Fibroblast of peridontal ligament (primary cell): ENCODE measurements at regions not wholly inside any gene's neighbourhood (a gene's known extent, or its start where the extent isn't known, plus 50 kb on each side); places are given as distances from the start of the nearest gene placed in this dataset.

ENCODE experiments used
- DNase-seq: peaks from one replicate; pipeline ENCODE4 v3.0.0-alpha.2; 2010; ENCODE audit errors: extremely low read depth

DNA sequence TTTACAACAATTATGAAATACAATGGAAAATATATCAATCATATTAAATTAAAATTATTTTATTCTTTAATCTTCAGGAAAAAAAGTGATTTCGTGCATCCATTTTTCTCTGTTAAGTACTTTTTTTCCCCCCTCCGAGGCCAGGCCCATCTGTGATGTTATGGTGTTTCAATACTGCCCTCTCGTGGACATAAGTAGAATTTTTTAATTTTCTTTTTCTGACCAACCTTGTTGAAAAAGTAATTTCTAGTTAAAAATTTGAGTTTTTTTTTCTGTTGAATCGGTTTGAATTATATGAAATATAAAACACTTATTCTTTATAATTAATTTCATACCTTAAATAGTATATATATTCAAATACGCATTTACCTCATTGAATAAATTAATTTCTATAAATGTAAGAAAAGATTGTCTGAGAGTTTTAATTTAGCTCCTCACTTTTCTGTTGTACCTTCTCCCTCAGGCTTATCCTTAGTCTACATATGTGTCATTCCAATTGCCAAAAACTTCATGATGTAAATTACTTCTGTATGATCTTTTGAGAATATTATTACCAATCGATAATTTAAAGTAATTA, 175.8 kb upstream of the TECRL start:
- DNase-seq, result peak; percentile 3

GRCh38 chr4:64584125-64584524, 174.9 kb upstream of the TECRL start:
- no peak for DNase-seq

DNA sequence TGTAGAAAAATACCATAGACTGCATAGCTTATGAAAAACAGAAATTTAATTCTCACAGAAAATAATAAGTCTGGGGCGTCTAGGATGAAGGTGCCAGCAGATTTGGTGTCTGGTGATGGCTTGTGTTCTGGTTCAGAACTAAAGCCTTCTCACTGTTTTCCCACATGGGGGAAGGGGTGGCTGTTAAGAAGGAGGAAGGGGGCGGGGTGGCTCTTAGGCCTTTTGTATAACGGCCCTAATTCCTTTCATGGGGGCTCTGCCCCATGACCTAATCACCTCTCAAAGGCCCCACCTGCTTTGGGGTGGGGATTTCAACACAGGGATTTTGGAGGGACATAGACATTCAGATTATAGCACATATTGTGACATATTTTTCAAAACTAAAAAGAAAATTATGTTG, 173.2 kb upstream of the TECRL start:
- DNase-seq, result no peak

DNA sequence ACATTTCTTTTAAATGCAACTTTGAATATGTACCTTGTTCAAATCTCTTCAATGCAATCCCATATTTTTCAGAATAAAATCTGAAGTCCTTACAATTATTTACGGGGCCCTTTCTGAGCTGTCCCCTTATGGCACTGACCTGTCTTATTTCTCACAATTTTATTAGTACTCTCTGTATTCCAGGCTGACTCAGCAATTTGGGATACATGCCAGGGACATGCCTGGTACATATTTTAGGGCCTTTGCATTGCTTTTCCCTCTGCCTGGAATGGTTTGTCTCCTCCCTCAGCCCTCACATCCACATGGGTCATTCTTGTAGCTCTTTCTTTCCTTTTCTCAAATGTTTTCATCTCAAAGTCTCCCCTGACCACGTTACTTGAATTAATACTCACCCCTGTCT, 172.2 kb upstream of the TECRL start:
- no peak for DNase-seq

GRCh38 chr4:64564126-64564525, 154.9 kb upstream of the TECRL start:
- no peak for DNase-seq

DNA sequence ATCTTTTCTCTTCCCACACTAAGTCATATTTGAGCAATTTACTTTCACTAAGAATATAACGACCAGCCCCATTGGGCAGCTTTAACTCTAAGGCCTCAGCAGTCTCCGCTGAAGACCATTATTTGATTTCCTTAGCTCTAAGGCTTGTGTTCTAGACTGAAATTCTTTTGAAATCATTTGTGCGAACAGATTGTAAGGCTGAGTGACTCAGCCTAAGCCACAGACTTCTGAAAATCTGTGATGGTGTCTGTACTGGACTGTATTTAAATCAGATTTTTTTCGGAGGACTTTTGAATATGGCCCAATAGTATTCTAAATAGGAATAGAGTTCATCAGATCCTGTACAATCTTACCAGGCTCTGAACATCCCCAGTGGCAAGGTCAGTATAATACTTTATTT, 150.3 kb upstream of the TECRL start:
- DNase-seq, result no peak

DNA sequence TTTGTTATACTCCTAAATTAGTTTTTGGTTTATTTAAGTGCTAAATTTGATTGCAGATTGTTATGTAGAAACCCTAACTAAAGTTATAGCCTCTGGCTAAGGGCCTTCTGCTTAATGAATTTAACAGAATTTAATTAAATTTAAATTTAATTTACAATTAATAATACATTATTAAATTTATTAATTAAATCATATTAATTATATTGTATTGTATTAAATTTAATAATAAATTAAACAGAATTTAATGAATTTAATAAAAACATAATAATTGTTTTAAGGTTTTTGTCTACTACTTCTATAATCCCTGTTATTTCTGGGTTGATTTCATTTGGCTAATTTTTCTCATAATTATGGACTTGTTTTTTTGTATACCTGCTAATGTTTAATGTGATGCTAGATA, 141.9 kb upstream of the TECRL start:
- no peak for DNase-seq

DNA sequence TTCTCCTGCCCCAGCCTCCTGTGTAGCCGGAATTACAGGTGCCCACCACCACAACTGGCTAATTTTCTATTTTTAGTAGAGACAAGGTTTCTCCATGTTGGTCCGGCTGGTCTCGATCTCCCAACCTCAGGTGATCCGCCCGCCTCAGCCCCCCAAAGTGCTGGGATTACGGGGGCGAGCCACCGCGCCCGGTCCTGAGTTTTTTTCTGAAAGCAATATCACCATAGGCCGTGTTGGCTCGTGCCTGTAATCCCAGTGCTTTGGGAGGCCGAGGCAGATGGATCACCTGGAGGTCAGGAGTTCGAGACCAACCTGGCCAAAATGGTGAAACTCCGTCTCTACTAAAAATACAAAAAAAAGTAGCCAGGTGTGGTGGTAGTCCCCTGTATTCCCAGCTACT, 136.3 kb upstream of the TECRL start:
- no peak for DNase-seq

DNA sequence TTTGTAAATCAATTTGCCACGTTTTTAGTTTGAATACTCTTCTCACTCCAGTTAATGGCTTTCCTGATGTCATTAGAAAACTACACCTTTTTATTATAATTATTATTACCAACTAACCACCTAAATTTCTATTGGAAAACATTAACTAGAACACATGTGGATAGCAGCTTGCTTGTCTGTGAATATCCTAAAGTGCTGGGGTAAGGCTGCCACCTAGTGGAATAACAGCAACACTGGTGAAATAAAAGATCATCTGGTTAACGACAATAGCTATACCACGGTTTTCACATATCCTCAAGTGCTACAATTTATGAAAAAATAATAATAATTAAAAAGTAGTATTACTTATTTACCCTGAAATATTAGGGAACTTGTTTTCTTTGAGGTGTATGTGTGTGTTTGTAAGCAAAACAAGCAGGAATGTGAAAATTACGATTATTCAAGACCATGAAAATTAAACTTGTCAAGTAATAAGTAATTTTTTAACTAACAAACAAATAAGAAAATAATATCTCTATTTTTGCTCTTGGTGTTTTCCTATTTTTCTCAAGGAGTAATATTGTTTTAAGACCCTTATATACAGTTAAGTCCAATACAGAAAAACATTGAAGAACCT, 130.1 kb upstream of the TECRL start:
- DNase-seq, result peak; percentile 46

DNA sequence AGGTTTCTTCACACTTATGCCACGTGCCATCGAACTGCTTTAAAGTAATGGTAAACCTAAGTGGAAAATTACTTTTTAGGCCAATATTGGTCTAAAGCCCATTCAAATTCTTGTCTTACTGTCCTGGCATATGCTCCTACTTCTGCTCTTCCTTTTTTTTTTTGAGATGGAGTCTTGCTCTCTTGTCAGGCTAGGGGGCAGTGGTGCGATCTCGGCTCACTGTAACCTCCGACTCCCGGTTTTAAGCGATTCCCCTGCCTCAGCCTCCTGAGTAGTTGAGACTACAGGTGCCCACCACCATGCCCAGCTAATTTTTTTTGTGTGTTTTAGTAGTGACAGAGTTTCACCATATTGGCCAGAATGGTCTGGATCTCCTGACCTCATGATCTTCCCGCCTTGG, 129.0 kb upstream of the TECRL start:
- DNase-seq, result no peak

DNA sequence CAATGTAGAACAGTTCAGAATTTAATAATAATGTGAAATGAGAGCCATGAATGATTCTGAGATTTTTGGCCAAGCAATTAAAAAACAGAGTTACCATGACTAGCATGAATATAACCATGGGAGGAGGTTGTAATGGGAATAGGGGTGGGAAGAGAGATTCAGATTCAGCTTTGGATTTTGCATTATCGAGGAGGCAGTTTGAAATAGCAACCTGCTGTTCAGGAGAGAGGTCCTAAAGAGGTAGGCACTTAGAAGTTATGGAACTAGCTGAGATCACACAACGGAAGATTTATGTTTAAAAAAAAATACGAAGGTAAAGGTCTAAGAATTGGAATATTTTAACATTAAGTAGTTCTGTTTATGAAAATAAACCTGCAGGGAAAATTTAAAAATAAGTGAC, 124.4 kb upstream of the TECRL start:
- no peak for DNase-seq

DNA sequence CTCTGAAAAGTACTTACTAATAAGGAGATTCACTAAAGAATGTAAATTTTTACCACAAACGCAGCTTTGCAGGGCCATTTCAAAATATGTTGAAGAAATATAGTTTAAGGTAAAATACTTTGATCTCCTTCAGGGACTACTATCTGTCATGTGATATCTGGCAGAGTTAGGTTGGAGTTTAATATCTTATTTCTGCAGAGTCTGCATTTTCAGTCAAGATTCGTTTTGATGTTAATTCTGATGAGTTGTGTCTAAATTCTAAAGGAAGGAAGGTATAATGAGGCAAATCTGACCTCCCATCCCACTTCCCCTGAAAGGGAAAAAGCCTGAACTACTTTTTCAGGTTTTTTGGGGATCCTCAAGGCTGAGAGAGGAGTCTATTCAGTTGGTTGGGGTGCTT, 123.9 kb upstream of the TECRL start:
- DNase-seq, result no peak

GRCh38 chr4:64520421-64520820, 111.2 kb upstream of the TECRL start:
- DNase-seq, result no peak

- DNase-seq, result no peak
These were observed 109.3 kb upstream of the TECRL start for GRCh38 chr4:64518600-64518999.

- no peak for DNase-seq
These were observed 106.9 kb upstream of the TECRL start for GRCh38 chr4:64516176-64516575.

- DNase-seq, result no peak
These were observed 98.8 kb upstream of the TECRL start for GRCh38 chr4:64508089-64508488.

DNA sequence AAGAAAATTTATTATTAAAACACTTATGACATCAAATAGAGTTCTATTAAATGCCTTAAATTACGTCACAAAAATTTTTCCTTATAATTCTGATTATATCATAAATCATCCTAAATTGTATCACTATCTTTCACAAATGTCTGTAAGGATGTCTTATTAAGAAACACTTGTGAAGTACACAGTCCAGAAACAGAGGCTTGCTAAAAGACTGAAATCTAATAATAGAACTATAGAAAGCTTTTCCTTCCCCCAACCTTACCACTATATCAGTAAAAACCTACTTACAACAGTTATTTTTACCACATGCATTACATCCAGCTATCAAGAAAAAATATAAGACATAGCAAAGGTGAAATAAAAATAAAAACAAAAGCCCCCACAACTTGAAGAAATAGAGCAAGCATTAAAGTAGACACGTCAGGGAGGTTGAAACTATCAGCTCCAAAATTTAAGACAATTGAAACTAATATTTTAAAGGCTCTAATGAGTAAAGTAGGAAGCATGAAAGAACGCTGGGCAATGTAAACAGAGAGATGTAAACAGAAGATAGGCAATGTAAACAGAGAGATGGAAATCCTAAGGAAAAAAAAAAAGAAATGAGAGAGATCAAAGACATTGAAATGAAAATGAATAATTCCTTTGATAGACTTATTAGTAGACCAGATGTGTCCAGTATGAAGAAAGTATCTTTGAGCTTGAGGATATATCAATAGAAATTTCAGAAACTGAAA, 94.9 kb upstream of the TECRL start:
- DNase-seq, result no peak

- no peak for DNase-seq
These were observed 94.2 kb upstream of the TECRL start for GRCh38 chr4:64503416-64503815.

GRCh38 chr4:64497491-64497890, 88.2 kb upstream of the TECRL start:
- no peak for DNase-seq

GRCh38 chr4:64495946-64496345, 86.7 kb upstream of the TECRL start:
- no peak for DNase-seq

- DNase-seq, result no peak
These were observed 80.4 kb upstream of the TECRL start for GRCh38 chr4:64489628-64490027.

GRCh38 chr4:64479338-64479737, 70.1 kb upstream of the TECRL start:
- DNase-seq, result no peak

DNA sequence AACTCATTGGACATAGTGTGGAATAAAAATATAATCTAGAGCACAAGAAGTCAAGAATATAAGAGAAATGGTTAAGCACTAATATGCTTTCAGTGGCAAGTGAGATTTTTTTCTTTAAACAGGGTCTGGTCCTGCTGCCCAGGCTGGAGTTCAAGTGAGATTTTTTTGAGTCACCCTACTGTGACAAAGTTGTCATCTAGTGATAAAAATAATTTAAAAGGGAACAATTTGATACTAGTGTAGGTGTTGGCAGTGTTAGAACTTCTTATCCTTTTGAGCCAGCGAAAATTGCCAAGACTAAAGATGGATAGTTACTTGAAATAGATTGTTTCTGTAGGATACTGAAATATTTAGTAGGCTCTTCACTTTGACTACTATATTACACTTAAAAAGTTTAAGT, 67.9 kb upstream of the TECRL start:
- DNase-seq, result no peak

GRCh38 chr4:64465263-64465662, 56.0 kb upstream of the TECRL start:
- DNase-seq, result no peak
